K562 (cell line): ENCODE measurements at regions not wholly inside any gene's neighbourhood (a gene's known extent, or its start where the extent isn't known, plus 50 kb on each side); places are given as distances from the start of the nearest gene placed in this dataset.

Experiments
- ATAC-seq: fragments of 200-7000 bp; cut with Tn5 transposase; 3 replicates; pipeline ENCODE4 v1.9.1; 2020; ENCODE audit warnings: moderate library complexity
- BruUV-seq: library from RNA; stranded (reverse); fragments of 400-500 nt; replicated peaks from 2 replicates; lab custom pipeline; 2021; lab: Mats Ljungman, UMichigan
- CTCF ChIA-PET: fragments of 300-600 bp; formaldehyde crosslinking; extraction: SDS; loops from one replicate; lab custom pipeline; 2021; ENCODE audit warnings: low intra/inter-chr PET ratio; lab: Yijun Ruan, JAX
- POLR2A ChIA-PET: fragments of 300-600, 350-650 bp; sonication (Branson Sonifier 250); formaldehyde crosslinking; extraction: SDS; loops from one replicate; lab custom pipeline; 2021; ENCODE audit warnings: antibody characterized with exemption, inconsistent platforms; lab: Yijun Ruan, JAX
- DNase-seq, 4 experiments: peaks; one replicate each; pipeline versions ENCODE4 v3.0.0 to v3.0.0-alpha.2; 2011 to 2018; ENCODE audit warnings: low spot score in 3 of 4, mixed read lengths in 3 of 4; ENCODE audit errors: extremely low read depth in 1 of 4
- FAIRE-seq: peaks from 2 replicates; lab custom pipeline; 2011; peaks lifted over from hg19 to GRCh38; lab: Jason Lieb, UNC
- H2AFZ ChIP-seq: 2 replicates; pipeline ENCODE4 v1.6.0; 2011; ENCODE audit warnings: low read depth, low read length, control low read depth, inconsistent platforms
- H3K27ac ChIP-seq: fragments of 200-600 bp; 3 replicates; pipeline ENCODE4 v1.8.0; 2011; ENCODE audit warnings: low read depth, mild to moderate bottlenecking, control low read depth, inconsistent platforms, low read length, moderate library complexity, mixed read lengths; ENCODE audit errors: extremely low read depth
- H3K27me3 ChIP-seq, 2 experiments: fragments of 300-600 bp in 1 of 2; 2 replicates in 1 of 2; 3 replicates in 1 of 2; pipeline versions ENCODE4 v1.6.0 to v1.8.0; 2011; ENCODE audit warnings: inconsistent platforms in 2 of 2, low read length in 2 of 2, mild to moderate bottlenecking in 1 of 2, mixed read lengths in 1 of 2, moderate library complexity in 1 of 2; ENCODE audit not compliant: control insufficient read depth in 2 of 2, insufficient read depth in 2 of 2
- H3K36me3 ChIP-seq: fragments of 300-600 bp; 3 replicates; pipeline ENCODE4 v1.8.0; 2011; ENCODE audit warnings: mild to moderate bottlenecking, low read length, inconsistent platforms; ENCODE audit not compliant: control insufficient read depth, insufficient read depth
- H3K4me1 ChIP-seq, 2 experiments: fragments of 200-600 bp in 1 of 2; replicated peaks in 1 of 2; 2 replicates in 1 of 2; 3 replicates in 1 of 2; pipeline versions ENCODE4 v1.5.1 to v1.8.0; 2011; ENCODE audit warnings: inconsistent platforms in 2 of 2, low read length in 2 of 2, mild to moderate bottlenecking in 1 of 2, mixed read lengths in 1 of 2, moderate library complexity in 1 of 2; ENCODE audit not compliant: control insufficient read depth in 2 of 2, insufficient read depth in 2 of 2
- H3K4me2 ChIP-seq: 2 replicates; pipeline ENCODE4 v1.6.1; 2011; ENCODE audit warnings: low read length, control low read depth, inconsistent platforms, mixed read lengths; ENCODE audit not compliant: insufficient read depth
- H3K4me3 ChIP-seq: fragments of 200-600 bp; sonication (generic), shearing (Covaris generic); 2 replicates; pipeline ENCODE4 v1.5.1; 2016; ENCODE audit warnings: control low read depth, inconsistent platforms
- H3K79me2 ChIP-seq: fragments of 200-600 bp; 3 replicates; pipeline ENCODE4 v1.8.0; 2011; ENCODE audit warnings: low read length, inconsistent platforms; ENCODE audit not compliant: control insufficient read depth, insufficient read depth
- H3K9ac ChIP-seq, 2 experiments: 2 replicates each; pipeline versions ENCODE4 v1.6.0 to v1.6.1; 2011; ENCODE audit warnings: low read depth in 2 of 2, low read length in 2 of 2, control low read depth in 1 of 2, inconsistent platforms in 1 of 2, mild to moderate bottlenecking in 1 of 2, mixed read lengths in 1 of 2; ENCODE audit not compliant: insufficient read depth in 1 of 2
- H3K9me1 ChIP-seq: one replicate; pipeline ENCODE4 v1.6.0; 2011; ENCODE audit warnings: inconsistent platforms, mild to moderate bottlenecking, low read length, moderate library complexity; ENCODE audit not compliant: control insufficient read depth, insufficient read depth
- H3K9me3 ChIP-seq: replicated peaks from 2 replicates; pipeline ENCODE4 v1.5.1; 2011; ENCODE audit warnings: low read depth, low read length, inconsistent platforms; ENCODE audit not compliant: control insufficient read depth, insufficient read depth
- H4K20me1 ChIP-seq: replicated peaks from 2 replicates; pipeline ENCODE4 v1.6.1; 2011; ENCODE audit warnings: low read length, inconsistent platforms, mixed read lengths; ENCODE audit not compliant: control insufficient read depth, insufficient read depth
- CHD4 ChIP-seq: fragments of 200-600 bp; sonication (generic); IDR thresholded peaks from 3 replicates; pipeline ENCODE4 v1.6.1; 2012; ENCODE audit warnings: low read depth, mild to moderate bottlenecking, mixed read lengths, low read length, inconsistent platforms; ENCODE audit not compliant: insufficient read depth, insufficient replicate concordance, poor library complexity, severe bottlenecking
- ETS2 ChIP-seq: IDR thresholded peaks from 2 replicates; pipeline ENCODE4 v1.6.1; 2016; ENCODE audit warnings: borderline replicate concordance, missing genetic modification characterization, mild to moderate bottlenecking, moderate library complexity, missing compliant biosample characterization; ENCODE audit not compliant: poor library complexity, severe bottlenecking
- KLF16 ChIP-seq: IDR thresholded peaks from 2 replicates; pipeline ENCODE4 v1.6.1; 2016; ENCODE audit warnings: antibody characterized with exemption
- PCBP1 ChIP-seq: fragments of 200-400 bp; formaldehyde crosslinking; IDR thresholded peaks from 2 replicates; pipeline ENCODE4 v1.6.1; 2018; ENCODE audit warnings: mild to moderate bottlenecking, low read depth, low read length; ENCODE audit not compliant: poor library complexity, severe bottlenecking
- RBM15 ChIP-seq: fragments of 200-400 bp; formaldehyde crosslinking; IDR thresholded peaks from 2 replicates; pipeline ENCODE4 v1.6.1; 2018; ENCODE audit warnings: mild to moderate bottlenecking, low read length, moderate library complexity; ENCODE audit not compliant: insufficient read depth
- ZNF197 ChIP-seq: fragments of 200-800 bp; sonication (Bioruptor generic); IDR thresholded peaks from 2 replicates; pipeline ENCODE4 v1.6.1; 2016; ENCODE audit warnings: low read depth, missing genetic modification characterization, missing compliant biosample characterization
- ZNF57 ChIP-seq: fragments of 450-650 bp; formaldehyde crosslinking; IDR thresholded peaks from 2 replicates; pipeline ENCODE4 v1.4.0; 2020; ENCODE audit warnings: mild to moderate bottlenecking, moderate library complexity
- ZNF695 ChIP-seq: fragments of 450-650 bp; formaldehyde crosslinking; IDR thresholded peaks from 2 replicates; pipeline ENCODE4 v1.4.0; 2020; ENCODE audit warnings: mild to moderate bottlenecking, moderate library complexity
- ZNF75A ChIP-seq: fragments of 450-650 bp; formaldehyde crosslinking; IDR thresholded peaks from 2 replicates; pipeline ENCODE4 v1.4.0; 2020; ENCODE audit warnings: mild to moderate bottlenecking
- ZSCAN32 ChIP-seq: fragments of 450-650 bp; formaldehyde crosslinking; IDR thresholded peaks from 2 replicates; pipeline ENCODE4 v1.4.0; 2020; ENCODE audit warnings: mild to moderate bottlenecking, moderate library complexity
- WGBS: fragments of 100-300 bp; shearing (Covaris generic); methylation state at CpG from one replicate; pipeline ENCODE4 v1.1.6; 2016; ENCODE audit warnings: low coverage, mixed read lengths; ENCODE audit not compliant: insufficient coverage; ENCODE audit errors: missing lambda C conversion rate; 5-methylcytosine and 5-hydroxymethylcytosine counted together
- in situ Hi-C: fragments of 300-500 bp; cut with MboI; formaldehyde crosslinking; loops from 4 replicates; pipeline ENCODE4 v1.15.0; 2018; ENCODE audit warnings: inconsistent platforms, mixed read lengths
- intact Hi-C: fragments of 100-400 bp; cut with micrococcal nuclease; formaldehyde crosslinking; loops from 2 replicates; pipeline ENCODE4 v1.14.2; 2022
- TF ChIP-seq, protein P1 (sequence below): fragments of 450-650 bp; IDR thresholded peaks from 2 replicates; pipeline ENCODE4 v1.6.1; 2014; ENCODE audit warnings: low read depth, mild to moderate bottlenecking, moderate library complexity, borderline replicate concordance

DNA sequence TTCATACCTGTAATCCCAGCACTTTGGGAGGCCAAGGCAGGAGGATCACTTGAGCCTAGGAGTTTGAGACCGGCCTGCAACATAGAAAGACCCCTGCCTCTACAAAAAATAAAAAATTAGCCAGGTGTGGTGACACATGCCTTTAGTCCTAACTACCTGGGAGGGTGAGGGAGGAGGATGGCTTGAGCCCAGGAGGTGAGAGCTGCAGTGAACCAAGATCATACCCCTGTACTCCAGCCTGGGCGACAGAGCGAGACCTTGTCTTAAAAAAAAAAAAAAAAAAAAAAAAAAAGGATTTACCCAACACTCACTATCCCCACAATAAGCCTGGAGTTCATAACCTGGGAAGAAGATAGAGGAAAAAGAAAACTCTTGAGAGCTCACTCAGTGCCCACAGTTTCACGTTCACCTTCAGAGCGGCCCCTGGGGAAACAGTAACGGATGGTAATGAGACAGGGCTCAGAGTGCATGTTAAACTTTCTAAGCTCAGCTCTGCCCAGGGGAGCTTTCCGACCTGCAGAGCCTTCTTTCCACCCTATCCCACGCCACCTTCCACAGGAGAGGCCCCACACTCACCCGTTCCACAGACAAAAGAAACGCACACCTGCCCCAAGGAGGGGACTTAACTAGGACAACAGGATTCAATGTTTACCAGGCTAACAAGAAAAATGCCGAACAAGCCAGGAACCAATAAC, 259.8 kb upstream of the KLF14 start:
- no peak for DNase-seq
- TF ChIP-seq ZNF75A (no peak), RBM15 (no peak), ZNF695 (CRISPR knock-in tag) (no peak), ZSCAN32 (CRISPR knock-in tag) (no peak), KLF16 (no peak), ZNF197 (CRISPR knock-in tag) (no peak), ZNF57 (CRISPR knock-in tag) (no peak), PCBP1 (no peak), CHD4 (no peak), ETS2 (tag) (no peak)
- TF ChIP-seq, protein P1, sequence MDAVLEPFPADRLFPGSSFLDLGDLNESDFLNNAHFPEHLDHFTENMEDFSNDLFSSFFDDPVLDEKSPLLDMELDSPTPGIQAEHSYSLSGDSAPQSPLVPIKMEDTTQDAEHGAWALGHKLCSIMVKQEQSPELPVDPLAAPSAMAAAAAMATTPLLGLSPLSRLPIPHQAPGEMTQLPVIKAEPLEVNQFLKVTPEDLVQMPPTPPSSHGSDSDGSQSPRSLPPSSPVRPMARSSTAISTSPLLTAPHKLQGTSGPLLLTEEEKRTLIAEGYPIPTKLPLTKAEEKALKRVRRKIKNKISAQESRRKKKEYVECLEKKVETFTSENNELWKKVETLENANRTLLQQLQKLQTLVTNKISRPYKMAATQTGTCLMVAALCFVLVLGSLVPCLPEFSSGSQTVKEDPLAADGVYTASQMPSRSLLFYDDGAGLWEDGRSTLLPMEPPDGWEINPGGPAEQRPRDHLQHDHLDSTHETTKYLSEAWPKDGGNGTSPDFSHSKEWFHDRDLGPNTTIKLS: no peak
- TF ChIP-seq, all 486 proteins: peak for 0
- no peaks in the 10 kb centered on the region for H3K9me1 ChIP-seq
- H3K79me2 ChIP-seq: no peaks in the 10 kb centered on the region
- H3K4me3 ChIP-seq: no peak overlapping the region
- ChIA-PET CTCF (no interaction called here), POLR2A (interaction anchor here (0.9 to 1.1 kb wide), 2 partner anchors 14 kb away, joined by 3 to 4 read pairs; no protein-coding TSS in a partner anchor)
- 68% methylated on average over 9 of the region's 11 CpGs for WGBS
- in situ Hi-C loops: no loop called here
- no peaks in the 10 kb centered on the region for H3K9me3 ChIP-seq
- H4K20me1 ChIP-seq: no peaks in the 10 kb centered on the region
- H3K27ac ChIP-seq: no peak overlapping the region
- ATAC-seq (no peak), FAIRE-seq (no peak)
- no peak overlapping the region; a peak in 1 of 4 replicates for H3K9ac ChIP-seq
- no peak overlapping the region for H3K4me2 ChIP-seq
- H3K36me3 ChIP-seq: no peaks in the 10 kb centered on the region
- no TSS peak for BruUV-seq
- H2AFZ ChIP-seq: no peak overlapping the region
- H3K27me3 ChIP-seq: no peaks in the 10 kb centered on the region; a peak in 1 of 5 replicates
- H3K4me1 ChIP-seq: no peaks in the 10 kb centered on the region; a peak in 2 of 5 replicates
- intact Hi-C loops: no loop called here
